Fibroblast of skin of scalp (primary cell): ENCODE measurements at regions not wholly inside any gene's neighbourhood (a gene's known extent, or its start where the extent isn't known, plus 50 kb on each side); places are given as distances from the start of the nearest gene placed in this dataset.
A peak's percentile ranks its signal among the peaks of the same experiment; 100 is the strongest.

Experiments
- DNase-seq: peaks from one replicate; pipeline ENCODE4 v3.0.0-alpha.2; 2013

DNA sequence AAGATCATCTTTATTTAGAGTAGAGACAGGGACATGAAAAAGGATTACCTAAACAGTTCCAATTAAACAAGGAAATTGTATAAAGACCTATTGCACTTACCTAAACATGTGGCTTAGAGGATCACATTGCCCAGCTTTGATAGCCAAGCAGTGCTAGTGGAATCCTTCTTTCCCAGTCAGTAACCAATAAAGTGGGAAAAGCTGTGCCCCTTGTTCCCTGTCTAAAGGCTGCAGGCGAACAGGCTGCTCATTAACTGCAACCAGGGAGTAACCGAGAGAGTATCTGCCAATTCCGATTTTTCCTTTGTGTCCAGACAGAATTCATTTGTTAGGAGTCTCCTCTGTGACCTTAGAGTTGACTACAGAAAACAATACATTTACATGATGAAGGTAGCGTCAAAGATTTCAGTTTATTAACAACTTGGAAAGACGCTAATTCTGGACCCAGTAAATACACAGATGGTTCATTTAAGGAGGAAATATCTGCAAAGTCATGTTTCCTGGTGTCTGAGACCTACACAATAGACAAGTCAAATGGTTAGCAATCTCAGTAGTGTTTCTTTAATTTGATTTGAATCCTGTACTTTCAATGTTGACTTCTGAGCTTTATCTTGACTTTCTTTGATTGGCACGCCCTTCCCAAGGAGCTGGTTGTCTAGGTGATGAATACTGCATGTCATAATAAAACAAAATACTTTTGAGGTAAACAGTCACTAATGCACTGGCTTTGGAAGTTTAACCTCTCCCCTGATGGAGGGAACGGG is 57.3 kb upstream of the MET start:
- no peak for DNase-seq

DNA sequence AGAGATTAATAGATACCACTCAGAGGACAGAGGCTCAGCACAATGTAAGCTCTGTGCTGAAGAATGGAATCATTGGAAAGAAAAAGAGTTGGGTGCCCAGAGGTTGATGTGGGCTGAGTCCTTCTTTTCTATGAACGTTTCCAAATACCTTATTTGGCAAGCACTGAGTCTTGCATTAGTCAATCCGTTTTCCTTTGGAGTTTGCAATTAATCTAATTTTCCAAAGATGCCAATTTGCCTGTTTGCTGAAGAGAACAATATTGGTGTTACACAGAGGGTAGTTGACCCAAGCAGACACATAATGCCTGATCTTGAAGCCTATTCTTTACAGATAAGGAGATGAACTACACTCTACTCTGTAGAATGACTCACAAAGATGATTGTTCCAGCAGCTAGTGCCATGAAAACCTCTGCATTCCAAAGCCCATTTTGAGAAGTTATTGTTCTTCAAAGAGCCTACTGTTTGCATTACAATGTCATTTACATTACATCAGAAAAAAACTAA is 55.4 kb upstream of the MET start:
- DNase-seq: peak; percentile 18

DNA sequence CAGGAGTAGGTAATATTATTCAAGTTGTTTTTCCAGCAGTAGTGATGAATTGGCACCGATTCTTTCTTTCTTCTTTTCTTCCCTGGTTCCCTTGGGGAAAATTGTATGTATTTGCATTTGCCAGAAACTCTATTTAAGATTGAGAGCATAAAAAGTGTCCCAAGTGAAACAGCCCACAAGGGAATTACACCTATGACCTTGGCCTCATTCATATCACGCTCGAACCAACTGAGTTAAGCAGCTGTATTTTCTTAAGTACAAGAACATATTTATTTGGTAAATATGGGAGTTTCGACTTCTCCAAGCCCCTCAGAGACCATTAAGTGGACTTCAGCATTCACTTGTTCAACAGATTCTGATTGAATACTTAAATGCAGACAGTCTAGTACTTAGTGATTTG is 54.1 kb upstream of the MET start:
- DNase-seq: no peak

DNA sequence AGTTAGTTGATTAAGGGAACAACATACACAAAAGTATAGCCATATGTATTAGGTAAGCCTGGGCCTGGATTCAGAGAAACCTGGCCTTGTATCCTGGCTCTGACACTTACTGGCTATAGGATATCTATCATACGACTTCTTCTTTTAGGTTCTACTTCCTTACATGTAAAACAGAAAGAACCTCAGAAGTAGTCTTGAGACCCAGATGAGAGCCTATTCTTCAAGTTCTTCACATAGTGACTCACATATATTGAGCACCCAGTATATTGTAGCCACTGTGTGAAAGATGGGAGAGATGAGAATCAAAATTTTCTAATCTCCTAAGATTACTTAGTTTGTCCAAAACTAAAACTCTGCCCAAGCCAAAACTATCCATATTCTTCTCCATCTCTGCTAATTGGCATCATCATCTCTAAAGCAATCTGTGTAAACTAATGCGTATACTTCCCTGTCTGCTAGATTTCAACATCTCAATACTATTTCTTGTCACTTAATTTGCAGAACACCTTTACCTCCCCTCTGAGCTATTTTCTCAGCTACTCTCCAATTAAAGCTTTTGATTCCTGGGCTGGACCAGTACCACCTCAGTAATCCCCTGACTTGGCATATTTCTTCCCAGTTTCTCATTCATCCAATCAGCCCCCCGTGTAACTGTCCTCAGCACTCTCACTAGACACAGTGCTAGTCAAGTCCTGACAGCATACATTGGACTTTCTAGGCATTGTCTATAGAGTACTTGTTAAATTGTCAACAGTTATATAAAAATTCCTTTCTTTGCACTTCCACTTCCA is 53.5 kb upstream of the MET start:
- DNase-seq: no peak

DNA sequence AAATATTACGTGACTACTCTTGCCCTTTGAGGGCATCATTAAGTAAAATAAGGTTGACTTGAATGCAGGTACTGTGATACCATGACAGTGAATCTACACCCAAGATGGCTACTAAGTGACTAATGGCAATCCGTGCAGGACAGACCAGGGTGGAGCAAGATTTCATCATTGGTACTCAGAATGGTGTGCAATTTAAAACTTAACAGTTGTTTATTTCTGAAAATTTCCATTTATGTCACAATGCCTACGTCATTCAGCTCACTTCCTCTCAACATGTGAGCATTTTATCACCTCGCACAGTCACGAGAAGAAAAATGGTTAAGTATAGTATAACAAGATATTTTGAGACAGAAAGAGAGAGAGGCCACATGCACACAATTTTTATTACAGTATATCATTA is 50.3 kb upstream of the MET start:
- DNase-seq: no peak
